H1 (cell line): ENCODE measurements at regions not wholly inside any gene's neighbourhood (a gene's known extent, or its start where the extent isn't known, plus 50 kb on each side); places are given as distances from the start of the nearest gene placed in this dataset.

Source experiments
- CTCF ChIA-PET: fragments of 300-600 bp; sonication (Branson Sonifier 250); formaldehyde crosslinking; loops from one replicate; lab custom pipeline; 2021; ENCODE audit not compliant: partially characterized antibody; lab: Charles Lee
- POLR2A ChIA-PET: fragments of 300-600 bp; sonication (Branson Sonifier 250); formaldehyde crosslinking; loops from one replicate; lab custom pipeline; 2021; ENCODE audit warnings: inconsistent platforms; ENCODE audit not compliant: partially characterized antibody; lab: Charles Lee
- DNase-seq, 2 experiments: peaks; one replicate each; pipeline versions ENCODE4 v3.0.0 to v3.0.0-alpha.2; 2010 to 2022; ENCODE audit warnings: low spot score in 2 of 2, low read depth in 1 of 2, mixed read lengths in 1 of 2
- FAIRE-seq: peaks from 2 replicates; lab custom pipeline; 2011; peaks lifted over from hg19 to GRCh38; lab: Jason Lieb, UNC
- H2AFZ ChIP-seq: 2 replicates; pipeline ENCODE4 v1.8.1; 2012; ENCODE audit warnings: low read length, inconsistent platforms
- H2AK5ac ChIP-seq: 2 replicates; pipeline ENCODE4 v1.6.1; 2013; ENCODE audit warnings: low read depth, low read length
- H2BK120ac ChIP-seq: replicated peaks from 2 replicates; pipeline ENCODE3; 2013; ENCODE audit warnings: low read depth, low read length, inconsistent platforms
- H2BK12ac ChIP-seq: 2 replicates; pipeline ENCODE4 v1.6.1; 2013; ENCODE audit warnings: low read depth, low read length
- H2BK15ac ChIP-seq: 2 replicates; pipeline ENCODE4 v1.6.1; 2013; ENCODE audit warnings: low read length
- H2BK20ac ChIP-seq: 2 replicates; pipeline ENCODE4 v1.6.1; 2013; ENCODE audit warnings: low read length
- H2BK5ac ChIP-seq: 2 replicates; pipeline ENCODE4 v1.6.1; 2013; ENCODE audit warnings: low read depth, low read length
- H3K14ac ChIP-seq: 2 replicates; pipeline ENCODE4 v1.6.1; 2013; ENCODE audit warnings: inconsistent platforms; ENCODE audit not compliant: insufficient read length
- H3K18ac ChIP-seq: 2 replicates; pipeline ENCODE4 v1.6.1; 2013; ENCODE audit warnings: low read length; ENCODE audit errors: extremely low read depth
- H3K23ac ChIP-seq: 2 replicates; pipeline ENCODE4 v1.6.1; 2013; ENCODE audit warnings: inconsistent platforms; ENCODE audit not compliant: insufficient read length
- H3K23me2 ChIP-seq: 2 replicates; pipeline ENCODE4 v1.6.1; 2013; ENCODE audit warnings: low read depth, low read length
- H3K27ac ChIP-seq: 2 replicates; pipeline ENCODE4 v1.6.1; 2011; ENCODE audit warnings: low read depth, low read length, inconsistent platforms
- H3K27me3 ChIP-seq, 4 experiments: replicated peaks in 1 of 4; 1 replicate in 1 of 4; 2 replicates in 3 of 4; pipeline versions ENCODE4 v1.6.1 to v1.8.1; 2011 to 2013; ENCODE audit warnings: low read length in 3 of 4, mild to moderate bottlenecking in 3 of 4, inconsistent platforms in 2 of 4, mixed read lengths in 2 of 4, moderate library complexity in 1 of 4; ENCODE audit not compliant: control insufficient read depth in 3 of 4, insufficient read depth in 3 of 4; ENCODE audit errors: extremely low read depth in 1 of 4
- H3K36me3 ChIP-seq, 4 experiments: 2 replicates each; pipeline versions ENCODE4 v1.6.1 to v1.8.1; 2011 to 2013; ENCODE audit warnings: mild to moderate bottlenecking in 4 of 4, low read length in 3 of 4, moderate library complexity in 2 of 4, control low read depth in 1 of 4, inconsistent platforms in 1 of 4; ENCODE audit not compliant: insufficient read depth in 4 of 4, control insufficient read depth in 2 of 4
- H3K4ac ChIP-seq: replicated peaks from 2 replicates; pipeline ENCODE3; 2013; ENCODE audit warnings: low read length, low read depth, mixed read lengths, inconsistent platforms; ENCODE audit not compliant: insufficient read length
- H3K4me1 ChIP-seq, 4 experiments: replicated peaks in 1 of 4; 1 replicate in 1 of 4; 2 replicates in 3 of 4; pipeline versions ENCODE4 v1.6.1 to v1.8.1; 2011 to 2013; ENCODE audit warnings: low read length in 3 of 4, inconsistent platforms in 2 of 4, mixed read lengths in 1 of 4; ENCODE audit not compliant: insufficient read depth in 4 of 4, control insufficient read depth in 3 of 4
- H3K4me2 ChIP-seq, 2 experiments: 2 replicates each; pipeline versions ENCODE4 v1.6.1 to v1.8.1; 2011 to 2013; ENCODE audit warnings: low read depth in 2 of 2, low read length in 2 of 2, control low read depth in 1 of 2, inconsistent platforms in 1 of 2, mild to moderate bottlenecking in 1 of 2; ENCODE audit not compliant: insufficient read depth in 1 of 2
- H3K4me3 ChIP-seq, 4 experiments: fragments of 200-600, 300-600 bp in 1 of 4; sonication (generic), shearing (Covaris generic), sonication (Bioruptor Twin) in 1 of 4; 2 replicates each; pipeline versions ENCODE4 v1.5.1 to v1.8.1; 2011 to 2016; ENCODE audit warnings: low read length in 4 of 4, low read depth in 3 of 4, control low read depth in 2 of 4, inconsistent platforms in 2 of 4, mild to moderate bottlenecking in 2 of 4, mixed read lengths in 1 of 4, moderate library complexity in 1 of 4; ENCODE audit not compliant: insufficient read depth in 2 of 4; ENCODE audit errors: extremely low read depth in 1 of 4
- H3K56ac ChIP-seq: replicated peaks from 2 replicates; pipeline ENCODE3; 2013; ENCODE audit warnings: low read depth, mild to moderate bottlenecking, mixed read lengths, low read length, inconsistent platforms; ENCODE audit not compliant: insufficient read length
- H3K79me1 ChIP-seq: 2 replicates; pipeline ENCODE4 v1.6.1; 2013; ENCODE audit warnings: low read depth, low read length, control low read depth
- H3K79me2 ChIP-seq, 2 experiments: 2 replicates each; pipeline versions ENCODE4 v1.6.1 to v1.8.1; 2012 to 2013; ENCODE audit warnings: low read length in 2 of 2, mild to moderate bottlenecking in 2 of 2, inconsistent platforms in 1 of 2; ENCODE audit not compliant: insufficient read depth in 2 of 2, control insufficient read depth in 1 of 2
- H3K9ac ChIP-seq, 4 experiments: replicated peaks in 1 of 4; 1 replicate in 1 of 4; 2 replicates in 3 of 4; pipeline versions ENCODE4 v1.6.1 to v1.8.1; 2011 to 2013; ENCODE audit warnings: low read depth in 3 of 4, low read length in 3 of 4, control low read depth in 2 of 4, mild to moderate bottlenecking in 2 of 4, moderate library complexity in 2 of 4, inconsistent platforms in 1 of 4; ENCODE audit errors: extremely low read depth in 1 of 4
- H3K9me3 ChIP-seq, 2 experiments: 2 replicates each; pipeline versions ENCODE4 v1.6.1 to v1.8.1; 2012 to 2013; ENCODE audit warnings: mild to moderate bottlenecking in 2 of 2, moderate library complexity in 2 of 2, control low read depth in 1 of 2, inconsistent platforms in 1 of 2, low read depth in 1 of 2, low read length in 1 of 2, mixed read lengths in 1 of 2; ENCODE audit not compliant: insufficient read depth in 2 of 2
- H4K20me1 ChIP-seq, 2 experiments: replicated peaks in 1 of 2; 2 replicates each; pipeline versions ENCODE3 to v1.8.1; 2011 to 2013; ENCODE audit warnings: inconsistent platforms in 2 of 2, low read length in 2 of 2, mild to moderate bottlenecking in 1 of 2; ENCODE audit not compliant: insufficient read depth in 2 of 2, control insufficient read depth in 1 of 2
- H4K5ac ChIP-seq: 2 replicates; pipeline ENCODE4 v1.6.1; 2013; ENCODE audit warnings: low read length, low read depth, mixed read lengths, inconsistent platforms; ENCODE audit not compliant: insufficient read length
- H4K8ac ChIP-seq: 2 replicates; pipeline ENCODE4 v1.8.0; 2013; ENCODE audit warnings: mild to moderate bottlenecking, moderate library complexity, low read length, inconsistent platforms; ENCODE audit not compliant: insufficient read depth; ENCODE audit errors: extremely low read depth
- H4K91ac ChIP-seq: replicated peaks from 2 replicates; pipeline ENCODE3; 2013; ENCODE audit warnings: low read length, mixed read lengths, inconsistent platforms; ENCODE audit not compliant: insufficient read length
- WGBS, 2 experiments: shearing (Covaris generic) in 1 of 2; methylation state at CpG; one replicate each; pipeline versions ENCODE4 v1.1.6 to v1.1.7; 2013 to 2015; ENCODE audit warnings: low lambda C conversion rate in 2 of 2, mixed read lengths in 2 of 2, inconsistent platforms in 1 of 2, low coverage in 1 of 2, missing lambda C conversion rate in 1 of 2; ENCODE audit not compliant: insufficient replicate concordance in 2 of 2, insufficient coverage in 1 of 2, insufficient read length in 1 of 2; ENCODE audit errors: extremely low coverage in 1 of 2, missing lambda C conversion rate in 1 of 2; 5-methylcytosine and 5-hydroxymethylcytosine counted together

- H4K91ac ChIP-seq: no peak overlapping the region
- no peak overlapping the region for H4K8ac ChIP-seq
- FAIRE-seq (no peak), DNase-seq (no peak)
- no peak overlapping the region for H3K56ac ChIP-seq
- peaks cover 0 to 15% (median 10%) of the 10 kb centered on the region in 4 experiments; a peak in 5 of 7 replicates for H3K4me1 ChIP-seq
- no peak overlapping the region for H2BK120ac ChIP-seq
- H2BK5ac ChIP-seq: no peak overlapping the region
- no peak overlapping the region for H4K5ac ChIP-seq
- no peaks in the 10 kb centered on the region for H3K36me3 ChIP-seq
- no peak overlapping the region for H3K14ac ChIP-seq
- H3K4me2 ChIP-seq: no peak overlapping the region
- no peak overlapping the region for H3K9ac ChIP-seq
- no peaks in the 10 kb centered on the region for H3K23me2 ChIP-seq
- H3K79me2 ChIP-seq: no peaks in the 10 kb centered on the region
- no peaks in the 10 kb centered on the region for H3K27me3 ChIP-seq
- H3K79me1 ChIP-seq: no peaks in the 10 kb centered on the region
- H2AFZ ChIP-seq: peak overlapping the region; percentile 57; the same call in 1 of the 2 replicates
- CTCF ChIA-PET: interaction anchor here (0.8 to 1.0 kb wide), 2 partner anchors 8 to 40 kb away, joined by 3 read pairs; no protein-coding TSS in a partner anchor
- H2BK12ac ChIP-seq: no peak overlapping the region
- H3K4me3 ChIP-seq: no peak overlapping the region
- H2BK15ac ChIP-seq: no peak overlapping the region
- 94% methylated on average over 1 of the region's 1 CpG; no CpG with 5 or more reads in 1 of the 2 experiments for WGBS, 2 experiments
- POLR2A ChIA-PET: no interaction called here
- no peak overlapping the region for H3K18ac ChIP-seq
- H3K4ac ChIP-seq: no peak overlapping the region
- H2BK20ac ChIP-seq: peak overlapping the region; percentile 51; the same call in 1 of the 2 replicates
- no peaks in the 10 kb centered on the region; a peak in 1 of 4 replicates for H3K9me3 ChIP-seq
- H4K20me1 ChIP-seq: no peaks in the 10 kb centered on the region
- H3K23ac ChIP-seq: no peak overlapping the region
- H3K27ac ChIP-seq: no peak overlapping the region
- H2AK5ac ChIP-seq: no peak overlapping the region
These were observed 341.4 kb downstream of the LPIN1 start for GRCh38 chr2:12087671-12088380.
